Keratinocyte (primary cell): ENCODE measurements at regions not wholly inside any gene's neighbourhood (a gene's known extent, or its start where the extent isn't known, plus 50 kb on each side); places are given as distances from the start of the nearest gene placed in this dataset.

ENCODE experiments used
- DNase-seq: peaks from one replicate; pipeline ENCODE4 v3.0.0-alpha.2; 2011; ENCODE audit warnings: low read depth, missing footprints, low spot score
- FAIRE-seq: peaks from 2 replicates; lab custom pipeline; 2011; peaks lifted over from hg19 to GRCh38; lab: Jason Lieb, UNC
- H2AFZ ChIP-seq: 2 replicates; pipeline ENCODE4 v1.6.0; 2012; ENCODE audit warnings: low read length, control low read depth, inconsistent platforms; ENCODE audit not compliant: control insufficient read depth
- H3K27ac ChIP-seq: 2 replicates; pipeline ENCODE4 v1.5.1; 2011; ENCODE audit warnings: low read length; ENCODE audit not compliant: control insufficient read depth, insufficient read depth
- H3K27me3 ChIP-seq: 3 replicates; pipeline ENCODE4 v1.6.0; 2011; ENCODE audit warnings: low read length; ENCODE audit not compliant: control insufficient read depth, insufficient read depth; ENCODE audit errors: extremely low read depth
- H3K36me3 ChIP-seq, 2 experiments: 2 replicates in 1 of 2; 3 replicates in 1 of 2; pipeline ENCODE4 v1.5.1; 2011; ENCODE audit warnings: low read length in 2 of 2, mild to moderate bottlenecking in 1 of 2; ENCODE audit not compliant: control insufficient read depth in 2 of 2, insufficient read depth in 2 of 2; ENCODE audit errors: extremely low read depth in 1 of 2
- H3K4me1 ChIP-seq: 3 replicates; pipeline ENCODE4 v1.5.1; 2011; ENCODE audit warnings: low read length; ENCODE audit not compliant: control insufficient read depth, insufficient read depth; ENCODE audit errors: extremely low read depth
- H3K4me2 ChIP-seq: 3 replicates; pipeline ENCODE4 v1.6.0; 2011; ENCODE audit warnings: low read depth, low read length; ENCODE audit not compliant: control insufficient read depth, insufficient read depth; ENCODE audit errors: extremely low read depth
- H3K4me3 ChIP-seq, 3 experiments: fragments of 200-600 bp in 1 of 3; sonication (generic) in 1 of 3; 2 replicates in 2 of 3; 3 replicates in 1 of 3; pipeline ENCODE4 v1.5.1; 2011 to 2016; ENCODE audit warnings: low read length in 3 of 3, mild to moderate bottlenecking in 3 of 3, control low read depth in 2 of 3, inconsistent platforms in 1 of 3, low read depth in 1 of 3, mixed read lengths in 1 of 3, mixed run types in 1 of 3, moderate library complexity in 1 of 3; ENCODE audit not compliant: control insufficient read depth in 2 of 3, insufficient read depth in 2 of 3; ENCODE audit errors: extremely low read depth in 1 of 3
- H3K79me2 ChIP-seq: 2 replicates; pipeline ENCODE4 v1.6.0; 2012; ENCODE audit warnings: low read length; ENCODE audit not compliant: control insufficient read depth, insufficient read depth
- H3K9ac ChIP-seq: 3 replicates; pipeline ENCODE4 v1.6.0; 2011; ENCODE audit warnings: low read length; ENCODE audit not compliant: control insufficient read depth, insufficient read depth; ENCODE audit errors: extremely low read depth
- H3K9me1 ChIP-seq: 3 replicates; pipeline ENCODE4 v1.6.0; 2011; ENCODE audit warnings: low read length; ENCODE audit not compliant: control insufficient read depth, insufficient read depth; ENCODE audit errors: extremely low read depth
- H3K9me3 ChIP-seq: 2 replicates; pipeline ENCODE4 v1.5.1; 2012; ENCODE audit warnings: low read depth, low read length; ENCODE audit not compliant: control insufficient read depth
- H4K20me1 ChIP-seq: 3 replicates; pipeline ENCODE4 v1.6.0; 2011; ENCODE audit warnings: low read length; ENCODE audit not compliant: control insufficient read depth, insufficient read depth; ENCODE audit errors: extremely low read depth
- EZH2 ChIP-seq: IDR thresholded peaks from one replicate; pipeline ENCODE4 v1.6.1; 2012; ENCODE audit warnings: inconsistent platforms, mild to moderate bottlenecking, low read length, moderate library complexity
- dilution Hi-C: fragments of 300-500 bp; cut with MboI; formaldehyde crosslinking; loops from one replicate; pipeline ENCODE4 v1.7.0; 2020; ENCODE audit warnings: low sequenced_read_pairs; ENCODE audit not compliant: extremely low pct_ligation_motif_present
- TF ChIP-seq, protein P1 (sequence below), 3 experiments: IDR thresholded peaks in 1 of 3; conservative IDR thresholded peaks in 1 of 3; optimal IDR thresholded peaks in 1 of 3; 2 replicates in 2 of 3; 3 replicates in 1 of 3; pipeline versions ENCODE3 to v1.5.1; 2011; ENCODE audit warnings: low read length in 3 of 3, mild to moderate bottlenecking in 3 of 3, moderate library complexity in 2 of 3, control low read depth in 1 of 3, inconsistent platforms in 1 of 3; ENCODE audit not compliant: insufficient read depth in 2 of 3; ENCODE audit errors: extremely low read depth in 1 of 3

DNA sequence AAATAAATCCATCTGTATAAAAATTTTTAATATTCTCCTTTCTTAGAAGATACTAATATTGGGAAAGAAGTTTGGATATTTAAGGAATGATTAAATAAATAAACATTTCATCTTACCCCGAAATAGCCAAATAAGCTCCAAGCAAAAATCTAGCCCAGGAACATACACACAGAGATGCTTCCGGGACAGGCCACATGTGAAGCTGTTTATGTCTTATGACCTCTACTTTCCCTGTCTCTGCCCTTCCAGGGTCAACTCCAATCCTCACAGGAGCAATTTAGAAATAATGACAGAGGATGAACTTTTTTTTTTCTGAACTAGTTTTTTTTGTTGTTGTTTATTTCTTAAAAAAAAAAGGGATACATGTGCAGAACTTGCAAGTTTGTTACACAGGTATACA, 89.4 kb downstream of the BTG1 start:
- Histone ChIP-seq H3K27me3 (no peaks in the 10 kb centered on the region), H3K36me3 (no peaks in the 10 kb centered on the region), H3K4me3 (no peak overlapping the region), H3K9me1 (no peaks in the 10 kb centered on the region), H4K20me1 (no peaks in the 10 kb centered on the region), H3K9me3 (no peaks in the 10 kb centered on the region), H2AFZ (no peak overlapping the region), H3K27ac (no peak overlapping the region), H3K79me2 (no peaks in the 10 kb centered on the region), H3K4me2 (no peak overlapping the region), H3K9ac (no peak overlapping the region), H3K4me1 (peaks cover 14% of the 10 kb centered on the region)
- no peak for DNase-seq
- dilution Hi-C loops = no loop called here
- no peak for TF ChIP-seq EZH2
- TF ChIP-seq, protein P1, sequence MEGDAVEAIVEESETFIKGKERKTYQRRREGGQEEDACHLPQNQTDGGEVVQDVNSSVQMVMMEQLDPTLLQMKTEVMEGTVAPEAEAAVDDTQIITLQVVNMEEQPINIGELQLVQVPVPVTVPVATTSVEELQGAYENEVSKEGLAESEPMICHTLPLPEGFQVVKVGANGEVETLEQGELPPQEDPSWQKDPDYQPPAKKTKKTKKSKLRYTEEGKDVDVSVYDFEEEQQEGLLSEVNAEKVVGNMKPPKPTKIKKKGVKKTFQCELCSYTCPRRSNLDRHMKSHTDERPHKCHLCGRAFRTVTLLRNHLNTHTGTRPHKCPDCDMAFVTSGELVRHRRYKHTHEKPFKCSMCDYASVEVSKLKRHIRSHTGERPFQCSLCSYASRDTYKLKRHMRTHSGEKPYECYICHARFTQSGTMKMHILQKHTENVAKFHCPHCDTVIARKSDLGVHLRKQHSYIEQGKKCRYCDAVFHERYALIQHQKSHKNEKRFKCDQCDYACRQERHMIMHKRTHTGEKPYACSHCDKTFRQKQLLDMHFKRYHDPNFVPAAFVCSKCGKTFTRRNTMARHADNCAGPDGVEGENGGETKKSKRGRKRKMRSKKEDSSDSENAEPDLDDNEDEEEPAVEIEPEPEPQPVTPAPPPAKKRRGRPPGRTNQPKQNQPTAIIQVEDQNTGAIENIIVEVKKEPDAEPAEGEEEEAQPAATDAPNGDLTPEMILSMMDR (optimal IDR thresholded peaks at IDR 0.05 in 1 of 3, IDR thresholded peaks at IDR 0.05 in 1 of 3, conservative IDR thresholded peaks at IDR 0.05 in 1 of 3; ENCODE audit: extremely low read depth in 1 of 3, insufficient read depth in 2 of 3, low read length in 3 of 3) = no peak
- FAIRE-seq = no peak

GRCh38 chr12:92055877-92056276, 89.8 kb downstream of the BTG1 start:
- DNase-seq = no peak
- Histone ChIP-seq H3K27ac (no peak overlapping the region), H3K9me3 (no peaks in the 10 kb centered on the region), H3K4me1 (peaks cover 17% of the 10 kb centered on the region), H3K9ac (no peak overlapping the region), H3K9me1 (no peaks in the 10 kb centered on the region), H3K79me2 (no peaks in the 10 kb centered on the region), H3K27me3 (no peaks in the 10 kb centered on the region), H4K20me1 (no peaks in the 10 kb centered on the region), H3K36me3 (no peaks in the 10 kb centered on the region), H3K4me2 (no peak overlapping the region), H3K4me3 (no peak overlapping the region), H2AFZ (no peak overlapping the region)
- dilution Hi-C loops = no loop called here
- TF ChIP-seq, protein P1 (optimal IDR thresholded peaks at IDR 0.05 in 1 of 3, IDR thresholded peaks at IDR 0.05 in 1 of 3, conservative IDR thresholded peaks at IDR 0.05 in 1 of 3; ENCODE audit: extremely low read depth in 1 of 3, insufficient read depth in 2 of 3, low read length in 3 of 3) = no peak
- TF ChIP-seq EZH2 = no peak
- peak; percentile 56 for FAIRE-seq
